ENCODE measurements at regions not wholly inside any gene's neighbourhood (a gene's known extent, or its start where the extent isn't known, plus 50 kb on each side); places are given as distances from the start of the nearest gene placed in this dataset.

- TF ChIP-seq CTCF (IDR thresholded peaks at IDR 0.05) (no peak), POLR2AphosphoS5 (IDR thresholded peaks at IDR 0.05; ENCODE audit: low read depth, low read length) (no peak)
Measured at GRCh38 chr9:89550346-89550927, 52.5 kb upstream of the SEMA4D start.

All from Panc1 (cell line).